HG03442 (cell line): ENCODE measurements at regions not wholly inside any gene's neighbourhood (a gene's known extent, or its start where the extent isn't known, plus 50 kb on each side); places are given as distances from the start of the nearest gene placed in this dataset.

Source experiments
- ATAC-seq: cut with Tn5 transposase; IDR thresholded peaks from one replicate; pipeline ENCODE4 v1.9.1; 2021; ENCODE audit warnings: mild to moderate bottlenecking, moderate library complexity; ENCODE audit not compliant: unreplicated experiment

GRCh38 chr3:177590826-177591225 is 393.5 kb upstream of the TBL1XR1 start:
- ATAC-seq = no peak

- peak; percentile 70 for ATAC-seq
Measured at GRCh38 chr3:177591379-177591778, 394.1 kb upstream of the TBL1XR1 start.

GRCh38 chr3:177594096-177594495 is 396.8 kb upstream of the TBL1XR1 start:
- no peak for ATAC-seq

- ATAC-seq = no peak
Measured at GRCh38 chr3:177595530-177596188, 398.4 kb upstream of the TBL1XR1 start.

GRCh38 chr3:177596248-177596815 is 399.1 kb upstream of the TBL1XR1 start:
- no peak for ATAC-seq

GRCh38 chr3:177596816-177597271 is 399.6 kb upstream of the TBL1XR1 start:
- no peak for ATAC-seq

- peak; percentile 89 for ATAC-seq
Measured at GRCh38 chr3:177597311-177598096, 400.2 kb upstream of the TBL1XR1 start.

GRCh38 chr3:177598097-177598833 is 401.0 kb upstream of the TBL1XR1 start:
- ATAC-seq = no peak

GRCh38 chr3:177599326-177599725 is 402.0 kb upstream of the TBL1XR1 start:
- ATAC-seq = no peak

- ATAC-seq = no peak
Measured at GRCh38 chr3:177599837-177600236, 402.6 kb upstream of the TBL1XR1 start.

GRCh38 chr3:177600411-177600810 is 403.1 kb upstream of the TBL1XR1 start:
- ATAC-seq = no peak

GRCh38 chr3:177601152-177601551 is 403.9 kb upstream of the TBL1XR1 start:
- no peak for ATAC-seq

- peak; percentile 7 for ATAC-seq
Measured at GRCh38 chr3:177602601-177603147, 405.4 kb upstream of the TBL1XR1 start.

- ATAC-seq = peak; percentile 80
Measured at GRCh38 chr3:177603148-177603603, 405.9 kb upstream of the TBL1XR1 start.

GRCh38 chr3:177604181-177604580 is 406.9 kb upstream of the TBL1XR1 start:
- ATAC-seq = no peak

GRCh38 chr3:177606891-177607290 is 409.6 kb upstream of the TBL1XR1 start:
- ATAC-seq = no peak

- ATAC-seq = no peak
Measured at GRCh38 chr3:177607589-177607988, 410.3 kb upstream of the TBL1XR1 start.

GRCh38 chr3:177608443-177608842 is 411.2 kb upstream of the TBL1XR1 start:
- no peak for ATAC-seq

- ATAC-seq = no peak
Measured at GRCh38 chr3:177609613-177610012, 412.3 kb upstream of the TBL1XR1 start.

GRCh38 chr3:177610262-177610661 is 413.0 kb upstream of the TBL1XR1 start:
- no peak for ATAC-seq
